GM23338 (cell line): ENCODE measurements at regions not wholly inside any gene's neighbourhood (a gene's known extent, or its start where the extent isn't known, plus 50 kb on each side); places are given as distances from the start of the nearest gene placed in this dataset.

Experiments
- ATAC-seq: fragments of 200-7000 bp; cut with Tn5 transposase; 3 replicates; pipeline ENCODE4 v1.9.1; 2020
- DNase-seq: peaks from one replicate; pipeline ENCODE4 v3.0.0-alpha.2; 2015; ENCODE audit warnings: low spot score
- H2AFZ ChIP-seq: fragments of 200-600 bp; sonication (generic); 2 replicates; pipeline ENCODE4 v1.8.0; 2016; ENCODE audit warnings: antibody characterized with exemption, mild to moderate bottlenecking, moderate library complexity
- H3F3A ChIP-seq: fragments of 200-600 bp; sonication (generic); replicated peaks from 2 replicates; pipeline ENCODE4 v1.8.0; 2017; ENCODE audit warnings: antibody characterized with exemption, mixed run types, low read depth
- H3K27ac ChIP-seq: fragments of 200-600 bp; sonication (generic); 2 replicates; pipeline ENCODE4 v1.6.1; 2016; ENCODE audit warnings: low read depth
- H3K27me3 ChIP-seq: fragments of 200-600 bp; sonication (generic); 2 replicates; pipeline ENCODE4 v1.8.0; 2016; ENCODE audit warnings: mild to moderate bottlenecking, mixed run types, moderate library complexity; ENCODE audit not compliant: insufficient read depth
- H3K36me3 ChIP-seq: fragments of 200-600 bp; sonication (generic); 2 replicates; pipeline ENCODE4 v1.8.0; 2016; ENCODE audit warnings: mild to moderate bottlenecking; ENCODE audit not compliant: insufficient read depth
- H3K4me1 ChIP-seq: fragments of 200-600 bp; sonication (generic); 2 replicates; pipeline ENCODE4 v1.8.0; 2016; ENCODE audit warnings: mild to moderate bottlenecking, moderate library complexity; ENCODE audit not compliant: insufficient read depth
- H3K4me2 ChIP-seq: fragments of 200-600 bp; sonication (generic); 2 replicates; pipeline ENCODE4 v1.7.1; 2017; ENCODE audit warnings: mixed run types
- H3K4me3 ChIP-seq: fragments of 200-600 bp; sonication (generic); 2 replicates; pipeline ENCODE4 v1.6.1; 2016; ENCODE audit warnings: mixed run types
- H3K79me2 ChIP-seq: fragments of 200-600 bp; sonication (generic); replicated peaks from 2 replicates; pipeline ENCODE4 v1.8.0; 2017; ENCODE audit warnings: mild to moderate bottlenecking; ENCODE audit not compliant: insufficient read depth
- H3K9me2 ChIP-seq: fragments of 200-600 bp; sonication (generic); 2 replicates; pipeline ENCODE4 v1.8.0; 2017; ENCODE audit not compliant: insufficient read depth
- H4K20me1 ChIP-seq: fragments of 200-600 bp; sonication (generic); replicated peaks from 2 replicates; pipeline ENCODE4 v1.8.0; 2017; ENCODE audit warnings: mild to moderate bottlenecking; ENCODE audit not compliant: insufficient read depth
- H3K27ac Mint-ChIP-seq: 2 replicates; pipeline ENCODE4 v1.8.0; 2020; ENCODE audit warnings: inconsistent platforms, mild to moderate bottlenecking, moderate library complexity, mixed read lengths
- H3K27me3 Mint-ChIP-seq: 3 replicates; pipeline ENCODE4 v1.8.0; 2022; ENCODE audit warnings: low read depth, mild to moderate bottlenecking, moderate library complexity, mixed read lengths, inconsistent platforms; ENCODE audit not compliant: insufficient read depth, poor library complexity
- H3K36me3 Mint-ChIP-seq: 3 replicates; pipeline ENCODE4 v1.8.0; 2021; ENCODE audit warnings: low read depth, mild to moderate bottlenecking, inconsistent platforms, moderate library complexity, mixed read lengths
- H3K4me1 Mint-ChIP-seq: 3 replicates; pipeline ENCODE4 v1.8.0; 2020; ENCODE audit warnings: mild to moderate bottlenecking, inconsistent platforms, mixed read lengths
- H3K4me3 Mint-ChIP-seq: 3 replicates; pipeline ENCODE4 v1.8.0; 2021; ENCODE audit warnings: moderate library complexity, mild to moderate bottlenecking, inconsistent platforms, mixed read lengths
- H3K9me3 Mint-ChIP-seq: 3 replicates; pipeline ENCODE4 v1.8.0; 2020; ENCODE audit warnings: moderate library complexity, mild to moderate bottlenecking, inconsistent platforms, mixed read lengths
- CREB1 ChIP-seq: fragments of 250-450 bp; sonication (Bioruptor Pico); IDR thresholded peaks from 2 replicates; pipeline ENCODE4 v1.5.0; 2020; ENCODE audit warnings: low read depth, mild to moderate bottlenecking, moderate library complexity
- CTCF ChIP-seq, 2 experiments: fragments of 200-600 bp in 1 of 2; sonication (generic) in 1 of 2; conservative IDR thresholded peaks; 2 replicates each; pipeline versions ENCODE4 v1.5.1 to v1.6.1; 2016 to 2017; ENCODE audit warnings: antibody characterized with exemption in 2 of 2, low read depth in 2 of 2, mild to moderate bottlenecking in 2 of 2, moderate library complexity in 1 of 2
- ETS1 ChIP-seq: IDR thresholded peaks from 2 replicates; pipeline ENCODE4 v1.6.1; 2016; ENCODE audit warnings: antibody characterized with exemption
- EZH2phosphoT487 ChIP-seq: fragments of 200-600 bp; sonication (generic); IDR thresholded peaks from one replicate; pipeline ENCODE4 v1.8.1; 2018; ENCODE audit warnings: antibody characterized with exemption; ENCODE audit not compliant: unreplicated experiment
- JUNB ChIP-seq: IDR thresholded peaks from one replicate; pipeline ENCODE4 v1.6.1; 2016; ENCODE audit warnings: antibody characterized with exemption; ENCODE audit not compliant: unreplicated experiment
- NANOG ChIP-seq: IDR thresholded peaks from 2 replicates; pipeline ENCODE4 v1.6.1; 2016; ENCODE audit warnings: antibody characterized with exemption, borderline replicate concordance
- POLR2AphosphoS5 ChIP-seq: IDR thresholded peaks from 2 replicates; pipeline ENCODE4 v1.6.1; 2016; ENCODE audit warnings: antibody characterized with exemption, low read depth
- REST ChIP-seq: IDR thresholded peaks from one replicate; pipeline ENCODE4 v1.6.1; 2018; ENCODE audit warnings: antibody characterized with exemption; ENCODE audit not compliant: unreplicated experiment
- STAT1 ChIP-seq: IDR thresholded peaks from one replicate; pipeline ENCODE4 v1.6.1; 2016; ENCODE audit warnings: antibody characterized with exemption; ENCODE audit not compliant: unreplicated experiment
- ZNF114 ChIP-seq: fragments of 250-450 bp; sonication (Bioruptor Pico); IDR thresholded peaks from 2 replicates; pipeline ENCODE4 v1.5.0; 2020; ENCODE audit warnings: mild to moderate bottlenecking, moderate library complexity
- ZNF331 ChIP-seq: fragments of 250-450 bp; sonication (Bioruptor Pico); IDR thresholded peaks from 2 replicates; pipeline ENCODE4 v1.5.0; 2020; ENCODE audit warnings: low read depth, mild to moderate bottlenecking, moderate library complexity

- no peak overlapping the region for H3K4me3 ChIP-seq
- H3F3A ChIP-seq, result no peaks in the 10 kb centered on the region
- H4K20me1 ChIP-seq, result no peaks in the 10 kb centered on the region
- H3K36me3 Mint-ChIP-seq, result no peaks in the 10 kb centered on the region
- no peak overlapping the region for H3K27ac ChIP-seq
- no peak for ATAC-seq
- H3K4me3 Mint-ChIP-seq, result no peak overlapping the region
- no peak for DNase-seq
- no peaks in the 10 kb centered on the region for H3K4me1 Mint-ChIP-seq
- no peaks in the 10 kb centered on the region for H3K4me1 ChIP-seq
- H3K79me2 ChIP-seq, result no peaks in the 10 kb centered on the region
- H3K36me3 ChIP-seq, result no peaks in the 10 kb centered on the region
- H3K4me2 ChIP-seq, result no peak overlapping the region
- peaks cover 3% of the 10 kb centered on the region; the same call in 2 of the 3 replicates for H3K9me3 Mint-ChIP-seq
- no peak overlapping the region for H2AFZ ChIP-seq
- peaks cover 2% of the 10 kb centered on the region for H3K27me3 Mint-ChIP-seq
- no peak overlapping the region for H3K27ac Mint-ChIP-seq
- no peaks in the 10 kb centered on the region for H3K27me3 ChIP-seq
- no peaks in the 10 kb centered on the region for H3K9me2 ChIP-seq
- TF ChIP-seq NANOG, result no peak
- TF ChIP-seq ETS1, result no peak
- no peak for TF ChIP-seq REST
- no peak for TF ChIP-seq POLR2AphosphoS5
- TF ChIP-seq CREB1 (CRISPR knock-in tag), result no peak
- TF ChIP-seq CTCF (conservative IDR thresholded peaks at IDR 0.05; ENCODE audit: low read depth in 2 of 2), result no peak
- no peak for TF ChIP-seq EZH2phosphoT487
- no peak for TF ChIP-seq JUNB
- TF ChIP-seq STAT1, result no peak
- no peak for TF ChIP-seq ZNF331 (CRISPR knock-in tag)
- no peak for TF ChIP-seq ZNF114 (CRISPR knock-in tag)
Measured at GRCh38 chr14:27242874-27243273, 645.0 kb upstream of the NOVA1 start.
